Skeletal muscle tissue (tissue), 3 donors: ENCODE measurements at regions not wholly inside any gene's neighbourhood (a gene's known extent, or its start where the extent isn't known, plus 50 kb on each side); places are given as distances from the start of the nearest gene placed in this dataset.
"Not testable (repeated sequence)": the region's sequence is repeated elsewhere in the genome, so short reads cannot be mapped to it uniquely, and the experiment has no call there.

Experiments used
- H3K27ac ChIP-seq: one replicate; pipeline ENCODE4 v1.7.0; 2013; ENCODE audit warnings: mild to moderate bottlenecking, low read depth, low read length, inconsistent platforms
- H3K27me3 ChIP-seq, 3 donors: one replicate each; pipeline ENCODE4 v1.7.0; 2013; ENCODE audit warnings: low read length in 3 of 3; ENCODE audit not compliant: control insufficient read depth in 3 of 3, insufficient read depth in 3 of 3
- H3K36me3 ChIP-seq, 3 donors: one replicate each; pipeline ENCODE4 v1.7.0; 2013; ENCODE audit warnings: low read length in 3 of 3; ENCODE audit not compliant: control insufficient read depth in 3 of 3, insufficient read depth in 3 of 3
- H3K4me1 ChIP-seq, 3 donors: one replicate each; pipeline ENCODE4 v1.7.0; 2013; ENCODE audit warnings: low read length in 3 of 3, mild to moderate bottlenecking in 3 of 3; ENCODE audit not compliant: control insufficient read depth in 3 of 3, insufficient read depth in 3 of 3
- H3K4me3 ChIP-seq, 3 donors: one replicate each; pipeline ENCODE4 v1.7.0; 2013; ENCODE audit warnings: low read length in 3 of 3
- H3K9ac ChIP-seq, 3 donors: one replicate each; pipeline ENCODE4 v1.7.0; 2013; ENCODE audit warnings: low read length in 3 of 3, mild to moderate bottlenecking in 3 of 3, moderate library complexity in 2 of 3, low read depth in 1 of 3
- H3K9me3 ChIP-seq, 3 donors: one replicate each; pipeline ENCODE4 v1.7.0; 2013; ENCODE audit warnings: low read length in 3 of 3; ENCODE audit not compliant: control insufficient read depth in 3 of 3
- donor health status: Osteomylitis.

DNA sequence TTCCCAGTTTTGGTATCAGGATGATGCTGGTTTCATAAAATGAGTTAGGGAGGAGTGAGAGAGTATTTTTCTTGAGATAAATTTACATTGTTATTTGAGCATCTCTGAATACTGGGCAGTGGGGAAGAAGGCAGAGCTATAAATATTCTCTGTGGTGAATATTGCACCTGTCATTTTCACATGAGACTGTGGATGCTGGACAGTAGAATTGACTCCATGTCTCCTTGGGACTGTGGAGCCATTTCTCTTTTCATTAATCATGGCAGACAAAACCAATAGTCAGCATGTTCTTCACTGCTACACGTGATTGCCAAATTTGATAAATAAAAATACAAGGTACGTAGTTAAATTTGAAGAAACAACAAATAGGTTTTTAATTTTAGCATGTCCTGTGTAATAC is 81.2 kb upstream of the PHACTR1 start:
- no peaks in the 10 kb centered on the region for H3K27me3 ChIP-seq
- no peaks in the 10 kb centered on the region for H3K36me3 ChIP-seq
- H3K9me3 ChIP-seq, result peaks cover 0 to under 1% (median 0%) of the 10 kb centered on the region in 3 donors
- no peak overlapping the region for H3K27ac ChIP-seq
- H3K4me1 ChIP-seq, result no peaks in the 10 kb centered on the region
- H3K4me3 ChIP-seq, result no peak overlapping the region
- no peak overlapping the region for H3K9ac ChIP-seq

DNA sequence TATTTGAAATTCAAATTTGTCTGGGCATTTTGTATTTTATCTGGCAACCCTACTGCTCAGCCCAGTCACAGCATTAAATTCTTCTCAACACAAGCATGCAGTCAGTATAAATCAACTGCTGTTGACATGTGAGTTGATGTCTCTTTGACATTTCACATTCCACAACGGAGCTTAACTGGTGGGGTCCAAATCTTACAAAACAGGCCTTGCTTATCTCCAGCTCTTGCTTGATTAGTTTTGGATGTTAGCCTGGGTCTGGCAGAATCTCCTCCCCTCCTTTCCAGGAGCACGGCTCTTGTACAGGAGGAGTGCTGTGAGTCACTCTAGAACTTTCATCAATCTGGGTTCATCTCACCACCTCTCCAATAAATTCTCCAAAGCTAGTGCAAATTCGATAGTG is 80.8 kb upstream of the PHACTR1 start:
- H3K36me3 ChIP-seq, result no peaks in the 10 kb centered on the region
- peaks cover 0 to 3% (median 0%) of the 10 kb centered on the region in 3 donors for H3K9me3 ChIP-seq
- no peaks in the 10 kb centered on the region for H3K27me3 ChIP-seq
- H3K27ac ChIP-seq, result no peak overlapping the region
- no peak overlapping the region for H3K9ac ChIP-seq
- H3K4me1 ChIP-seq, result no peaks in the 10 kb centered on the region
- H3K4me3 ChIP-seq, result no peak overlapping the region

DNA sequence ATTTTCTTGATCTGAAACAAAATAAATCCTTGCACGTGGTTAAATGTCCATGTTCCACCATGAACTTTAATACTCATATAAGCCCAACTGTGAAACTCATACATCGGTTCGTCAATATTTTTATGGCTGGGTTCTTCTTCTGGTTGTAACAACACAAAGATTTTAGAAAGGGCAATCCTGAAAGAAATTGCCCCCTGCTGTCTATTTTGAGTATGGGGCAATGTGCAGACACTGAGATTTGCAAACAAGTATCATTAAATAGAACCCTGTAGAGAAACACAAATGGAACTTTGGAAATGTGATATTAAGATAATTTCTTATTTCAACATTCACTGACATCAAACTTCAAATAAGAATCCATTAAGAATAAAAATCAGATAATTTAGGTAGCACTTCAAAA is 80.2 kb upstream of the PHACTR1 start:
- Histone ChIP-seq H3K9ac (no peak overlapping the region), H3K4me1 (no peaks in the 10 kb centered on the region), H3K9me3 (peaks cover 0 to 3% (median 0%) of the 10 kb centered on the region in 3 donors), H3K36me3 (no peaks in the 10 kb centered on the region), H3K4me3 (no peak overlapping the region), H3K27me3 (no peaks in the 10 kb centered on the region), H3K27ac (no peak overlapping the region)

DNA sequence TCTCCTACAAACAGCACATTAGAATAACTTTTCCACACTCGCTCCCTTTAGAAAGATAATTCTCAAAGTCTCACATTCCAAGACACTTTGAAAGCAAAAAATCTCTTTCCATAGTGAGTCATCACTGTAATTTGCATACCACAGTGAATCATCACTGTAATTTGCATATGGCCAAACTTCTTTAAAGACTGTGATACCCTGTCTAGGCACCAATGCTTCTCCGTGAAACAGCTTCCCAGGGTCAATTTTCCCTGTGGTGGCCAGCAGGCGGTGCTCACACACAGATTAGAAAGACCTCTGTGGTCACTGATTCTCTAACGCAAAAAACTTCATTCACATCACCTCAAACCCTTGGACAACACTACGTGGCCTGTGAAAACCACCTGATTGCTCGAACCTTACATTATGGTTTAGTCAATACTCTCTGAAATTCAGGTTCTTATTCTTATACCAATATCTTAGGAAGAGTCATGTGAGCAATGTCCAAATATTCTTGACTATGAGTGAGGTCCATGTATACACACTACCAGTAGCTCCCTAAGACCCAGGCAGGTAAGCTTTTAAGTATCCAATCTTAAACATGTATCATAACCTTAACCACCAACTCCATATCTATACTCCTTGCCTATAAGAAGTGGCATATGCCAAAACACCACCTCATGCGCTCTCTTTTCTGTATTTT is 78.5 kb upstream of the PHACTR1 start:
- Histone ChIP-seq H3K27me3 (no peaks in the 10 kb centered on the region), H3K36me3 (no peaks in the 10 kb centered on the region), H3K9ac (no peak overlapping the region), H3K9me3 (peaks cover 0 to 3% (median 2%) of the 10 kb centered on the region in 3 donors), H3K4me3 (no peak overlapping the region), H3K27ac (no peak overlapping the region), H3K4me1 (no peaks in the 10 kb centered on the region)

DNA sequence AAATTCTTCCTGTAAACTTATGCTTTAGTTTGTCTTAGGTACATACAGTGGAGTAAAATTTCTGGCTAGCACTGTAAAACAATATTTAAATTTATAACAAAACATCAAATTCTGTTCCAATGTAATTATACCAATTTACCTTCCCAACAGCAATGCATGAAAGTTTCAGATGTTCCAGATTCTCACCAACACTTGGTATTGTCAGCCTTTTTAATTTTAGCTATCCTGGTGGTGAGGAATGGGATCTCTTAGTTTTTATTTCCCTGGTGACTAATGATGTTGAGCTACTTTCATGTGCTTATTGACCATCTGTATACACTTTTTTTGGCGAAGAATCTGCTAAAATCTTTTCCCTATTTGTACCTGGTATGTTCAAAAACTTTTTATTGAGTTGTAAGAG is 76.1 kb upstream of the PHACTR1 start:
- H3K27ac ChIP-seq, result no peak overlapping the region
- no peaks in the 10 kb centered on the region for H3K4me1 ChIP-seq
- no peaks in the 10 kb centered on the region for H3K27me3 ChIP-seq
- H3K9me3 ChIP-seq, result peaks cover 0 to 3% (median 2%) of the 10 kb centered on the region in 3 donors
- no peak overlapping the region for H3K9ac ChIP-seq
- H3K36me3 ChIP-seq, result no peaks in the 10 kb centered on the region
- no peak overlapping the region for H3K4me3 ChIP-seq

DNA sequence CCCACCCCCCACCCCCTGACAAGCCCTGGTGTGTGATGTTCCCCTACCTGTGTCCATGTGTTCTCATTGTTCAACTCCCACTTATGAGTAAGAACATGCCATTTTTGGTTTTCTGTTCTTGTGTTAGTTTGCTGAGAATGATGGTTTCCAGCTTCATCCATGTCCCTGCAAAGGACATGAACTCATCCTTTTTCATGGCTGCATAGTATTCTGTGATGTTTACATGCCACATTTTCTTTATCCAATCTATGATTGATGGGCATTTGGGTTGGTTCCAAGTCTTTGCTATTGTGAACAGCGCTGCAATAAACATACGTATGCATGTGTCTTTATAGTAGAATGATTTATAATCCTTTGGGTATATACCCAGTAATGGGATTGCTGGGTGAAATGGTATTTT is 74.8 kb upstream of the PHACTR1 start:
- not testable (repeated sequence) for H3K4me3 ChIP-seq, H3K36me3 ChIP-seq, H3K9ac ChIP-seq, H3K9me3 ChIP-seq, H3K27me3 ChIP-seq, H3K27ac ChIP-seq, H3K4me1 ChIP-seq

DNA sequence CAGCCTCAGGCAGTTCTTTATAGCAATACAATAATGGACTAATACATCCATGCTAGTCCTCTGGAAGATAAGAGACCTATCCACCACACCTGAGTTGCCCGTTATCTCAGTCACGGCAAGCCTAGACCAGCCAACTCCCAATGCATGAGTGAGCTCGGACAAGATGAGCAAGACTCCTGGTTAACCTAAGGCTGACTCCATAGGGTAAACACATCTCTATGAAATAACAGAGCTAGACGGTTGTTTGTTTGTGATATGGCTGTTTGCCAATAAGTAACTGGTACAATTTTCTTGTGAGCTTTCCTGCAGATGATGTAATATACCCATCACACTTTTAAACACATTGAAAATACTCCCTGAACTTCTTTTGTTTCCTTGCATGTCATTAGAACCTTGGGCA is 70.6 kb upstream of the PHACTR1 start:
- Histone ChIP-seq H3K9ac (no peak overlapping the region), H3K27ac (no peak overlapping the region), H3K4me3 (no peak overlapping the region), H3K36me3 (no peaks in the 10 kb centered on the region), H3K4me1 (no peaks in the 10 kb centered on the region), H3K27me3 (no peaks in the 10 kb centered on the region), H3K9me3 (peaks cover 0 to 2% (median 2%) of the 10 kb centered on the region in 3 donors)

DNA sequence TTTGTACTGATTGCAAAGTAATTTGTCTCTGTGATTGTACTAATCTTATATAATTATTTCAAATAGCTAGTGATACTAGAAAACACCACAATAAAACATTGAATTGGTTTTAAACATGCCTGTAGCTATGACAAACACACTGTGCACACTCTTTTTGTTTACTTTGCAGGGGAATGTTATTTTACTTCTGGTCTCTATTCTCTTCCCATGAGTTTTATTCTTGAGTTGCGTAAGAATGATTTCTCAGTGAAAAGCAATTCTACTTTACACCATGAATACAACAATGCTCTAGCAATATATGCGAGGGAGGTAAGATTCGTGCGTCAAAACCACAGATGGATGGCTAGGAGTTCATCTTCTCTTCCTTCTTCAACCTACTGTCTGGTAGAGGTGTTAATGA is 68.4 kb upstream of the PHACTR1 start:
- no peaks in the 10 kb centered on the region for H3K36me3 ChIP-seq
- no peak overlapping the region for H3K9ac ChIP-seq
- H3K27me3 ChIP-seq, result no peaks in the 10 kb centered on the region
- H3K4me1 ChIP-seq, result no peaks in the 10 kb centered on the region
- no peak overlapping the region for H3K27ac ChIP-seq
- no peak overlapping the region for H3K4me3 ChIP-seq
- peaks cover 0 to 2% (median 0%) of the 10 kb centered on the region in 3 donors for H3K9me3 ChIP-seq

DNA sequence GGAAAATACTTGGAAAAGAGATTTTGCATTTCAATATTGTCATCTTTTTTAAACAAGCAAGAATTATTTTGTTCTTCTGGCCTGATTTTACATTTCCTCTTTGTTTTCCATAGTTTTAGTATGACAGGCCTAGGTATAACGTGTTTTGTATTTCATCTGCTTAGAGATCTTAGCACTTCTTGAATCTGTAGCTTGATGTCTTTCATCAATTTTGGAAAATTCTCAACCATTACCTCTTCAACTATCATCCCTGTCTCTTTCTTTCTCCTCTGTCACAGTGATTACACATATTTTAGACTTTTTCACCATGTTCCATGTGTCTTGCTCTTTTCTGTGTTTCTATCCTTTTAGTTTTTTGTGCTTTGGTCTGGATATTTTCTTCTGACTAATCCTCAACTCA is 67.2 kb upstream of the PHACTR1 start:
- H3K4me1 ChIP-seq, result no peaks in the 10 kb centered on the region
- H3K36me3 ChIP-seq, result no peaks in the 10 kb centered on the region
- H3K27me3 ChIP-seq, result no peaks in the 10 kb centered on the region
- H3K27ac ChIP-seq, result no peak overlapping the region
- H3K9me3 ChIP-seq, result peaks cover 0 to 2% (median 0%) of the 10 kb centered on the region in 3 donors
- H3K9ac ChIP-seq, result no peak overlapping the region
- H3K4me3 ChIP-seq, result no peak overlapping the region

DNA sequence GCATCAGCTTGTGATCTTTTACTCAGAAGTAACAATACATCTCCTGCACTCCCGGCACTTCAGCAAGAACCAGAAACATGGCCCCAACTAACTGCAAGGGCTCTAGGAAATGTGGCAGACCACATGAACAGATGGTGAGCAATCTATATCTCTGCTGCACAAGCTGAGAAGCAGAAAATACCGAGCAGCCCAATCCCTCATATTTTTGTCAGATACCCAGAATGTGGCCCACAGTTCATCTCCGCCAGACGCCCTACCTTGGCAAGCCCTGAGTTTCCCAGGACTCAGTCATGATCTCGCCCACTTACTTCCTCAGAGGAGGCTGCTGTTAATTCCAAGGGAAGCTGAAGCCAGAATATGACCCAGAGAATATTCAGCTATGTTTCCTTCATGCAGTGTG is 63.1 kb upstream of the PHACTR1 start:
- Histone ChIP-seq H3K4me3 (no peak overlapping the region), H3K4me1 (no peaks in the 10 kb centered on the region), H3K27me3 (no peaks in the 10 kb centered on the region), H3K36me3 (no peaks in the 10 kb centered on the region), H3K9ac (no peak overlapping the region), H3K9me3 (peaks cover 0 to 2% (median 0%) of the 10 kb centered on the region in 3 donors), H3K27ac (no peak overlapping the region)
